ENCODE measurements at regions not wholly inside any gene's neighbourhood (a gene's known extent, or its start where the extent isn't known, plus 50 kb on each side); places are given as distances from the start of the nearest gene placed in this dataset.

DNA sequence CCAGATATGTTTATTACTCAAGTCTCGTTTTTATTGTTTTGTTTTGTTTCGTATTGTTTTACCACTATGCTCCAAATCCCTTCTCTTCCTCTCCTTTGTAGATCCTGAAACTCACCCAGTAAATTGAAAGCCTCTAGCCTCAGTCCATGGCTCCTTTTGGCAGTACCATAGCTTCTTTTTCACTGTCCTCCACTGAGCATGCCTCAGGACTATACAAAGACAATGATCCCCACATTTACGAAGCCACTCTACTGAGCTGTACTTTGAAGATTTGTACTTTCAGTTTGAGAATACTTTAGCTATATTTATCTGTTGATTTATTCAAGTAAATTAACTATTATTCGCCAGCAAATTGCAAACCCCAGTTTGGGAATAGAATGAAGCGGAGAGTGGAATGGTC, 159.1 kb upstream of the SLITRK3 start:
- in situ Hi-C loops (cut with MboI; ENCODE audit: low sequenced_read_pairs) (no loop called here), intact Hi-C loops (cut with micrococcal nuclease) (no loop called here), dilution Hi-C loops (cut with HindIII; ENCODE audit: low sequenced_read_pairs, unreplicated experiment) (no loop called here)
- no peak overlapping the region for H3K4me2 ChIP-seq (ENCODE audit: low read depth, low read length)
- H2AFZ ChIP-seq (replicated peaks; ENCODE audit: low read length, poor library complexity), result no peak overlapping the region
- H3K23ac ChIP-seq (ENCODE audit: low read depth, low read length), result no peak overlapping the region
- TF ChIP-seq CHD1 (IDR thresholded peaks at IDR 0.05; ENCODE audit: low read depth, low read length) (no peak), MAZ (IDR thresholded peaks at IDR 0.05; ENCODE audit: borderline replicate concordance, low read depth, low read length) (no peak), BHLHE40 (IDR thresholded peaks at IDR 0.05; ENCODE audit: low read depth, low read length) (no peak), MAFK (IDR thresholded peaks at IDR 0.05; ENCODE audit: low read depth, low read length) (no peak), RFX5 (IDR thresholded peaks at IDR 0.05; ENCODE audit: low read depth, low read length) (no peak), RAD21 (IDR thresholded peaks at IDR 0.05; ENCODE audit: low read length) (no peak), MXI1 (IDR thresholded peaks at IDR 0.05; ENCODE audit: borderline replicate concordance, low read depth, low read length) (no peak), POLR2A (IDR thresholded peaks at IDR 0.05; ENCODE audit: low read depth, low read length) (no peak), SMC3 (IDR thresholded peaks at IDR 0.05; ENCODE audit: low read depth, low read length) (no peak), USF2 (IDR thresholded peaks at IDR 0.05; ENCODE audit: low read depth, low read length) (no peak), RCOR1 (IDR thresholded peaks at IDR 0.05; ENCODE audit: insufficient replicate concordance, low read length) (no peak), NFE2L2 (IDR thresholded peaks at IDR 0.05; ENCODE audit: low read depth, low read length) (no peak), CEBPB (IDR thresholded peaks at IDR 0.05; ENCODE audit: low read depth, low read length) (no peak), ELK1 (IDR thresholded peaks at IDR 0.05; ENCODE audit: borderline replicate concordance, low read depth, low read length) (no peak), FOS (IDR thresholded peaks at IDR 0.05; ENCODE audit: low read depth, low read length) (no peak)
- TF ChIP-seq, protein P1, sequence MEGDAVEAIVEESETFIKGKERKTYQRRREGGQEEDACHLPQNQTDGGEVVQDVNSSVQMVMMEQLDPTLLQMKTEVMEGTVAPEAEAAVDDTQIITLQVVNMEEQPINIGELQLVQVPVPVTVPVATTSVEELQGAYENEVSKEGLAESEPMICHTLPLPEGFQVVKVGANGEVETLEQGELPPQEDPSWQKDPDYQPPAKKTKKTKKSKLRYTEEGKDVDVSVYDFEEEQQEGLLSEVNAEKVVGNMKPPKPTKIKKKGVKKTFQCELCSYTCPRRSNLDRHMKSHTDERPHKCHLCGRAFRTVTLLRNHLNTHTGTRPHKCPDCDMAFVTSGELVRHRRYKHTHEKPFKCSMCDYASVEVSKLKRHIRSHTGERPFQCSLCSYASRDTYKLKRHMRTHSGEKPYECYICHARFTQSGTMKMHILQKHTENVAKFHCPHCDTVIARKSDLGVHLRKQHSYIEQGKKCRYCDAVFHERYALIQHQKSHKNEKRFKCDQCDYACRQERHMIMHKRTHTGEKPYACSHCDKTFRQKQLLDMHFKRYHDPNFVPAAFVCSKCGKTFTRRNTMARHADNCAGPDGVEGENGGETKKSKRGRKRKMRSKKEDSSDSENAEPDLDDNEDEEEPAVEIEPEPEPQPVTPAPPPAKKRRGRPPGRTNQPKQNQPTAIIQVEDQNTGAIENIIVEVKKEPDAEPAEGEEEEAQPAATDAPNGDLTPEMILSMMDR (conservative IDR thresholded peaks at IDR 0.05; ENCODE audit: low read depth, low read length), result no peak
- no peak overlapping the region for H4K5ac ChIP-seq (ENCODE audit: low read depth, low read length)
- H3K4ac ChIP-seq (ENCODE audit: low read depth, low read length), result no peak overlapping the region
- no peak overlapping the region for H4K8ac ChIP-seq (ENCODE audit: low read depth in 2 of 2, low read length in 2 of 2)
- H4K91ac ChIP-seq (ENCODE audit: insufficient read depth, low read depth, low read length), result no peak overlapping the region
- no peak overlapping the region for H3K27ac ChIP-seq (ENCODE audit: insufficient read depth, low read length)
- no peaks in the 10 kb centered on the region for H3K79me1 ChIP-seq (ENCODE audit: low read depth in 1 of 2, low read length in 2 of 2)
- no peaks in the 10 kb centered on the region for H3K27me3 ChIP-seq (ENCODE audit: control insufficient read depth, insufficient read depth, low read length)
- no peaks in the 10 kb centered on the region for H3K4me1 ChIP-seq (ENCODE audit: control insufficient read depth, insufficient read depth, low read length)
- H2BK5ac ChIP-seq (ENCODE audit: low read depth, low read length, poor library complexity, severe bottlenecking), result no peak overlapping the region
- no peaks in the 10 kb centered on the region for H3K9me1 ChIP-seq (ENCODE audit: insufficient read depth, low read length)
- no peak overlapping the region for H3K18ac ChIP-seq (ENCODE audit: low read depth, low read length)
- ChIA-PET CTCF (no interaction called here), POLR2A (ENCODE audit: unreplicated experiment) (no interaction called here)
- H3K14ac ChIP-seq (replicated peaks; ENCODE audit: low read depth, low read length), result no peak overlapping the region
- no peak overlapping the region for H3K4me3 ChIP-seq (ENCODE audit: insufficient read depth, low read depth, low read length)
- no peak overlapping the region for H2BK20ac ChIP-seq (ENCODE audit: low read depth, low read length)
- no peaks in the 10 kb centered on the region for H3K36me3 ChIP-seq (ENCODE audit: control insufficient read depth, insufficient read depth, low read length)
- WGBS, 2 experiments (ENCODE audit: extremely low coverage in 2 of 2, insufficient read length in 1 of 2), result no CpG with 5 or more reads among the region's 5 CpGs
- H3K9me3 ChIP-seq (ENCODE audit: control insufficient read depth, insufficient read depth, low read length), result no peaks in the 10 kb centered on the region; the same call in 1 of the 2 replicates
- H2BK120ac ChIP-seq (ENCODE audit: low read depth, low read length), result no peak overlapping the region
- no peak overlapping the region for H2AK5ac ChIP-seq (ENCODE audit: low read depth, low read length)
- DNase-seq (no peak), ATAC-seq (ENCODE audit: low read depth) (no peak)
- no peak overlapping the region for H2AK9ac ChIP-seq (replicated peaks; ENCODE audit: low read depth, low read length, poor library complexity)
- H4K20me1 ChIP-seq (ENCODE audit: insufficient read depth, low read length), result no peaks in the 10 kb centered on the region
- no peak overlapping the region for H3K56ac ChIP-seq (ENCODE audit: extremely low read depth, insufficient read depth, low read length)
- no TSS peak for BruUV-seq (replicated peaks)
- H2BK15ac ChIP-seq (ENCODE audit: low read depth, low read length), result no peak overlapping the region
- no peak overlapping the region for H3K9ac ChIP-seq (ENCODE audit: low read depth, low read length)

Measured in IMR-90 (cell line).